ENCODE measurements at regions not wholly inside any gene's neighbourhood (a gene's known extent, or its start where the extent isn't known, plus 50 kb on each side); places are given as distances from the start of the nearest gene placed in this dataset.

- no TSS peak for BruUV-seq (replicated peaks)
- no peak for TF ChIP-seq EZH2phosphoT487 (IDR thresholded peaks at IDR 0.05; ENCODE audit: borderline replicate concordance, low read depth, low read length)
- no peak for TF ChIP-seq CTCF (conservative IDR thresholded peaks at IDR 0.05; ENCODE audit: low read length)
- POLR2A ChIA-PET, result no interaction called here
Measured at GRCh38 chr14:76313852-76314251, 62.1 kb upstream of the ESRRB start.

DNA sequence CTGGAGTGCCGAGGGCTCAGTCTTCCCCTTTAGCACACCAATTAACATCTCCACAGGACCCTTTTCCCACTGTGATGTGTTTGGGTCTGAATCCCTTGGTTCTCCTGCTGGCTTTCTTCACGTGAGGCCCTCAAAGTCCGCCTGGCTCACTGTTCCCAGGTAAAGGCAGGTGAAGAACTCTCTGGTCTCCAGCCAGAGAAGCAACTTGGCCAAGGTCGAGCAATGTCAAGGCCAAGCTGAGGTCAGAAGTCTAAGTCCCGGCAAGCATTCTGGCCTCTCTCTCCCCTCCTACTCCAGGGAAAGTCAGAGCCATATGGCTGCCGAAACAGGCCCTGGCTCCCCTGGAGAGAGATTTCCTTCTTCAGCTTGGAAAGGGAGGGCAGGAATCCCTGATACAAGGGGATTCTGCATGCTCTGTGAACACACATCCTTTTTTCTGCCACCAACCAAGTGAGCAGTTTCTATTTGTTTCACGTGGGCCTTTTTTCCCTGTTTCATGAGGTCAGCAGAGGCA is 61.4 kb upstream of the ESRRB start:
- H3K79me2 ChIP-seq (ENCODE audit: insufficient read depth, low read depth, low read length), result no peaks in the 10 kb centered on the region
- H3K27ac ChIP-seq (ENCODE audit: low read depth, low read length, poor library complexity, severe bottlenecking), result no peak overlapping the region
- no peaks in the 10 kb centered on the region for H3K9me3 ChIP-seq (ENCODE audit: low read length)
- H3K36me3 ChIP-seq (ENCODE audit: insufficient read depth, low read length), result no peaks in the 10 kb centered on the region
- no peak overlapping the region for H3K4me2 ChIP-seq (ENCODE audit: low read length)
- CTCF ChIA-PET (ENCODE audit: unreplicated experiment), result no interaction called here
- no peak overlapping the region for H3K4me3 ChIP-seq (ENCODE audit: low read depth, low read length, poor library complexity, severe bottlenecking)
- no peak for TF ChIP-seq CTCF (conservative IDR thresholded peaks at IDR 0.05; ENCODE audit: low read length)
- TF ChIP-seq EZH2phosphoT487 (IDR thresholded peaks at IDR 0.05; ENCODE audit: borderline replicate concordance, low read depth, low read length), result no peak
- no peaks in the 10 kb centered on the region for H4K20me1 ChIP-seq (ENCODE audit: insufficient read depth, low read length)
- BruUV-seq (replicated peaks), result no TSS peak
- DNase-seq (ENCODE audit: low spot score), result no peak
- no peaks in the 10 kb centered on the region for H3K4me1 ChIP-seq (ENCODE audit: insufficient read depth, low read length, poor library complexity, severe bottlenecking)
- POLR2A ChIA-PET, result no interaction called here
- intact Hi-C loops (cut with micrococcal nuclease; ENCODE audit: unreplicated experiment), result no loop called here
- no peaks in the 10 kb centered on the region for H3K9me2 ChIP-seq (ENCODE audit: insufficient read depth, low read length)
- no peak overlapping the region for H2AFZ ChIP-seq (ENCODE audit: low read length)

More at GRCh38 chr14:76313852-76314251, 62.1 kb upstream of the ESRRB start:
- DNase-seq (ENCODE audit: low spot score), result no peak
- Histone ChIP-seq H2AFZ (ENCODE audit: low read length) (no peak overlapping the region), H4K20me1 (ENCODE audit: insufficient read depth, low read length) (no peaks in the 10 kb centered on the region), H3K4me2 (ENCODE audit: low read length) (no peak overlapping the region), H3K9me3 (ENCODE audit: low read length) (no peaks in the 10 kb centered on the region), H3K36me3 (ENCODE audit: insufficient read depth, low read length) (no peaks in the 10 kb centered on the region), H3K9me2 (ENCODE audit: insufficient read depth, low read length) (no peaks in the 10 kb centered on the region), H3K27ac (ENCODE audit: low read depth, low read length, poor library complexity, severe bottlenecking) (no peak overlapping the region), H3K79me2 (ENCODE audit: insufficient read depth, low read depth, low read length) (no peaks in the 10 kb centered on the region), H3K4me3 (ENCODE audit: low read depth, low read length, poor library complexity, severe bottlenecking) (no peak overlapping the region), H3K4me1 (ENCODE audit: insufficient read depth, low read length, poor library complexity, severe bottlenecking) (no peaks in the 10 kb centered on the region)
- CTCF ChIA-PET (ENCODE audit: unreplicated experiment), result no interaction called here
- intact Hi-C loops (cut with micrococcal nuclease; ENCODE audit: unreplicated experiment), result no loop called here

GRCh38 chr14:76320486-76320885 is 55.5 kb upstream of the ESRRB start:
- Histone ChIP-seq H3K4me1 (ENCODE audit: insufficient read depth, low read length, poor library complexity, severe bottlenecking) (no peaks in the 10 kb centered on the region), H2AFZ (ENCODE audit: low read length) (no peak overlapping the region), H3K9me3 (ENCODE audit: low read length) (no peaks in the 10 kb centered on the region), H3K27ac (ENCODE audit: low read depth, low read length, poor library complexity, severe bottlenecking) (no peak overlapping the region), H3K4me2 (ENCODE audit: low read length) (no peak overlapping the region), H3K79me2 (ENCODE audit: insufficient read depth, low read depth, low read length) (no peaks in the 10 kb centered on the region), H3K9me2 (ENCODE audit: insufficient read depth, low read length) (no peaks in the 10 kb centered on the region), H3K36me3 (ENCODE audit: insufficient read depth, low read length) (no peaks in the 10 kb centered on the region), H3K4me3 (ENCODE audit: low read depth, low read length, poor library complexity, severe bottlenecking) (no peak overlapping the region), H4K20me1 (ENCODE audit: insufficient read depth, low read length) (no peaks in the 10 kb centered on the region)
- ChIA-PET CTCF (ENCODE audit: unreplicated experiment) (no interaction called here), POLR2A (no interaction called here)
- intact Hi-C loops (cut with micrococcal nuclease; ENCODE audit: unreplicated experiment), result no loop called here
- DNase-seq (ENCODE audit: low spot score), result no peak
- TF ChIP-seq CTCF (conservative IDR thresholded peaks at IDR 0.05; ENCODE audit: low read length), result no peak
- TF ChIP-seq EZH2phosphoT487 (IDR thresholded peaks at IDR 0.05; ENCODE audit: borderline replicate concordance, low read depth, low read length), result no peak
- no TSS peak for BruUV-seq (replicated peaks)

Data from OCI-LY7 (cell line).